Dermis microvascular lymphatic vessel endothelial cell (primary cell): ENCODE measurements at regions not wholly inside any gene's neighbourhood (a gene's known extent, or its start where the extent isn't known, plus 50 kb on each side); places are given as distances from the start of the nearest gene placed in this dataset.
A peak's percentile ranks its signal among the peaks of the same experiment; 100 is the strongest.

Experiments
- DNase-seq, 2 donors: peaks; one replicate each; pipeline versions ENCODE4 v3.0.0 to v3.0.0-alpha.2; 2010; ENCODE audit warnings: low read depth in 2 of 2

- no peak for DNase-seq
Measured at GRCh38 chr4:143273160-143273917, 63.3 kb upstream of the GAB1 start.

DNA sequence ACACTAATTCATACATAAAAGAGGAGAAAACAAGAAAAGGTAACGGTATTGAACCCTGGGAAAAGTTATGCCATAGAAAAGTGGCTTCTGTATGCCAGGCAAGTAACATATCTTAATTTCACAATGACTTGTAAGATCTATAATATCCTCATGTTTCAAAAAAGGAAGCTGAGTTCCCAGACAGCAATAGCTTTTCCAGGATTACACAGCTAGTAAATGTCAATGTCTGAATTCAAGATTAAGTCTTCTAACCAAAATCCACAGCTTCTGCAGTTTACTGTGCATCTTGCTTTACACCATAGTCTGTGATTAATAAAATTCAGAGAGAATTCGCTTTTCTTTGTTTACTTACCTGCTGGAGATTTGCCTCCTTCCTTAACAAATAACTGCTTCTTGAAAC lies 55.8 kb upstream of the GAB1 start:
- DNase-seq: no peak

DNA sequence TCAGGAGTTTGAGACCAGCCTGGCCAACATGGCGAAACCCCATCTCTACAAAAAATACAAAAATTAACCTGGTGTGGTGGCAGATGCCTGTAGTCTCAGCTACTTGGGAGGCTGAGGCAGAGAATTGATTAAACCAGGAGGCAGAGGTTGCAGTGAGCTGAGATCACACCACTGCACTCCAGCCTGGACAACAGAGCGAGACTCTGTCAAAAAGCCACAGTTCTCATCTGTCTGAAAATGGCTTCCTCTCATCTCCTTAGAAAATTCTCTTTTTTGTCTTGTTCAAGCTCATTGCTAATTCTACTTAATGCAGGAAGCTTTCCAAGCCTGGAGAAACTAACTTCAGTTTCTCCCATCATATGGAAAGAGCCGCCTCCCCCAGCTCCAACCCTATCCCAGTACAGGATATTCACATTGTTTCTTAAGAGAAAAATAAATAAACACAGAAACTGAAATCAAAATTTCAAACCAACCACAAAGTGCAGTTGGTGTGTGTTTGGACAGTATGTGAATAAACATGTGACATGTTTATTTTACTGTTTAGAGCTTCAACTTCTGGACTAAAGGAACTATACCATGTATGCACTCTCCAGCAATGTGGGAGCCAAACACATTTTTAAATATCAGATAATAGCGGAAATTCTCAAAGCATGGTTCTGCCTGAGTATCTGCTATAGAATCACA lies 55.0 kb upstream of the GAB1 start:
- no peak for DNase-seq

GRCh38 chr4:143282211-143282707 lies 54.4 kb upstream of the GAB1 start:
- DNase-seq: no peak

GRCh38 chr4:143285696-143286437 lies 50.8 kb upstream of the GAB1 start:
- no peak for DNase-seq

DNA sequence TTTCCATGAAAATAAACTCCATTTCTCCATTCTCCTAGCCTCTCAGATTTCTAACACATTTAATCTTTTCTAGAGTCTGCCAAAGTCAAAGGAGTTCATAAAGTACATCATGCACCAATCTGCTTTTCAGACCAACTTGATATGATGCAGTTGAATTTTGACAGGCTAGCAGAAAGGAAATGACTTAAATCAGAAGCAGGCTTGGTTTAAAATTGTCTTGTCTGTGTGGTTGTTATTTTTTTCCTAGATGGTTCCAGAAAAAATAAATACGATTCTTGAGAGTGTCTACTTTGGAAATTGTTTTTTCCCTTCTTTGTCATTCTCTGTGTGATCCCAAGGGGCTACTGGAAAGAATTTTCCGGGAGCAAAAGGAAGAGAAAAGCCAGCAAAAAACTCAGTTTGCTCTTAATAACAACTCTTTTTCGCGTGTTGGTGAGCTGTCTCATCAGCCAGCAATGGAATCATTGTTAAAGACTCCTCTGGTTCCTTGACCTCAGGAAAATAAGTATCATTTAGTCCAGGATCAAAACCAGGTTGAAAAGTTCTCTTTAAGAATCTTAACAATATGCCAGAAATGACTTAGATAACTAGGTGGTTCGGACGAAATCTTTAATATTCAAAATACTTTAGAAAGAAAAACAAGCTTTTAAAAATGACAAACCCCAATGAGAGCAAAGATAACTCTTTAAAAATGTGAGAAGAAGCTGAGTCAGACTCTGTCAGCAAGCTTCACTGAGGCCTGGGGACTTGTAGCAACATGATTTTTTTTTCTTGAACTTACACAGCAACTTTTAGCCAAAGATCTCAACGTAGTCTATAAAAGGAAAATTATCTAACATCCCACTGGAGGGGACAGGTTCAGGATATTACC lies 49.7 kb upstream of the GAB1 start:
- peak in 1 of 2 donors; percentile 24 for DNase-seq
